D721Med (cell line): ENCODE measurements at regions not wholly inside any gene's neighbourhood (a gene's known extent, or its start where the extent isn't known, plus 50 kb on each side); places are given as distances from the start of the nearest gene placed in this dataset.
"Not testable (repeated sequence)": the region's sequence is repeated elsewhere in the genome, so short reads cannot be mapped to it uniquely, and the experiment has no call there.

Experiments used
- DNase-seq: peaks from one replicate; pipeline ENCODE4 v3.0.0; 2011; ENCODE audit warnings: low spot score; ENCODE audit not compliant: insufficient read length
- FAIRE-seq: peaks from 2 replicates; lab custom pipeline; 2011; peaks lifted over from hg19 to GRCh38; lab: Jason Lieb, UNC
- TF ChIP-seq, protein P1 (sequence below): IDR thresholded peaks from 2 replicates; pipeline ENCODE4 v1.5.1; 2012; ENCODE audit warnings: mild to moderate bottlenecking, control low read depth; ENCODE audit not compliant: insufficient read depth; ENCODE audit errors: missing control alignments

DNA sequence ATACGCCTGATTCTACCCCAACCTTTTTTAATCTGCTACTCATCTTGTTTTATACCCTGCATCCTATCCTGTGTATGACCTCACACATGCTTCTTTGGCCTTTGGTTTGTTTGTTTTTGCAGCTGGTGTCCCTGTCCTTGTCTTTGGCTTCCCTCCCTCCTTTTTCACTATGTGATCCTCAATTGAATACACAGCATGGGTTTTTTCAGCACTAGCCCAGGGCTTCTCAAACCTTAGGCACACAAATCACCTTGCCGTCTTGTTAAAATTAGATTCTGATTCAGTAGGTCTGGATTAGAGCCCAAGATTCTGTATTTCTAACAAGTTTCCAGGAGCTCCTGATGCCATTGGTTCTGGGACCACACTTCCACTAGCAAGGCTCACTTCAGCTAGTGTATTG lies 321.5 kb upstream of the MAN1A1 start:
- no peak for DNase-seq
- no peak for FAIRE-seq
- TF ChIP-seq, protein P1, sequence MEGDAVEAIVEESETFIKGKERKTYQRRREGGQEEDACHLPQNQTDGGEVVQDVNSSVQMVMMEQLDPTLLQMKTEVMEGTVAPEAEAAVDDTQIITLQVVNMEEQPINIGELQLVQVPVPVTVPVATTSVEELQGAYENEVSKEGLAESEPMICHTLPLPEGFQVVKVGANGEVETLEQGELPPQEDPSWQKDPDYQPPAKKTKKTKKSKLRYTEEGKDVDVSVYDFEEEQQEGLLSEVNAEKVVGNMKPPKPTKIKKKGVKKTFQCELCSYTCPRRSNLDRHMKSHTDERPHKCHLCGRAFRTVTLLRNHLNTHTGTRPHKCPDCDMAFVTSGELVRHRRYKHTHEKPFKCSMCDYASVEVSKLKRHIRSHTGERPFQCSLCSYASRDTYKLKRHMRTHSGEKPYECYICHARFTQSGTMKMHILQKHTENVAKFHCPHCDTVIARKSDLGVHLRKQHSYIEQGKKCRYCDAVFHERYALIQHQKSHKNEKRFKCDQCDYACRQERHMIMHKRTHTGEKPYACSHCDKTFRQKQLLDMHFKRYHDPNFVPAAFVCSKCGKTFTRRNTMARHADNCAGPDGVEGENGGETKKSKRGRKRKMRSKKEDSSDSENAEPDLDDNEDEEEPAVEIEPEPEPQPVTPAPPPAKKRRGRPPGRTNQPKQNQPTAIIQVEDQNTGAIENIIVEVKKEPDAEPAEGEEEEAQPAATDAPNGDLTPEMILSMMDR = no peak

DNA sequence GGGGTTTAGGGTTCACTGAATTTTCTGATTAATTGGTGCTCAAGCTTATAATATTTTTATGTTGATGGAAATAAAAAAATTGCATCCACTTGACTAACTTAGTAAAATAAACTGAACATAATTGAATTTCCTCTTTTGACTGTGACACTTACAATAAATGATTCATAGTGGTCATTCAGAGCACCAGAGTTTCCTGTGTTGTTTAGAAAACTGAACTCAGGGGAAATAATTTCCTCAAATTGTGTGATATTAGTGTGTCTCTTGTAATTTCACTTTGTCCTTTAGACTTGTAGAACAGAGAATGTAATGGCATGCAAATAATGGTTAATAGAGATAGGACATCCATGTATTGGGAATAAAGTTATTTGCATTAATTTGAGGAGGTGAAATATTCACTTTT lies 319.7 kb upstream of the MAN1A1 start:
- DNase-seq (no peak), FAIRE-seq (no peak)
- TF ChIP-seq, protein P1 = no peak

- FAIRE-seq, DNase-seq: not testable (repeated sequence)
These were observed 315.9 kb upstream of the MAN1A1 start for GRCh38 chr6:119665432-119665831.

DNA sequence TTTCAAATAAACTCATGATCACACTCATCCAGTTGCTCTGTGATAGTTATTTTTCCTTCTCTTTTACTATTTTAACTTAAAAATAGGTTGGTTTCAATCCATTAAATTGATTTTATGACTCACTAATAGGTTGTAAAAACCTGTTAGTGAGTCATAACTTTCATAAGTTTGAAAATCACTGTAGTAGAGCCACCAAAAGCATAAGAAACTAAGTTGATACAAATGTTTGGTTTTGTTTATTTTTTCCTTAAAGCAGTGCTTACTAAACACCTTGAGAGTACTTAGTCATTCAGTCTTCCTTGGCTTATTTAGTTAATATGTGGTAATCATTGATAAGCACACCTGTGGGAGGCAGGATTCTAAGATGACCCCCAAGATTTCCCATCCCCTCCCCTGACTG lies 312.1 kb upstream of the MAN1A1 start:
- TF ChIP-seq, protein P1 = no peak
- no peak for DNase-seq
- no peak for FAIRE-seq

DNA sequence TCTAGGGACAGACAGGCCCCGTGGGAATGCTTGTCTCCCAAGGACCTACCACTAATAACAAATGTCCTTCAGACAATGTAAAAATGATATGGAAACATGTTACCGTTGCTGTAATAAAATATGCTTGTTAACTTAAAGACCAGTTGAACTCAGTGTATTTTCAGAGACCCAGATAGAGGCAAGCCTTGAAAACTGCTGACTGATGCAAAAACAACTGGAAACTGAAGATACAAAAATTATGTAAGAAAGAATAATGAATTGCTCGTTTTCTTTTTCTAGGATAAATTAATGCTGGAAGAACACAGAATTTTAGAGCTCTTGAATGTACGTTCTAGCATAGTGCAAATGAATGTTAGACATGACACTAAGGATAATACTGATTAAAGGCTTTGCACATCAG lies 311.5 kb upstream of the MAN1A1 start:
- FAIRE-seq = no peak
- DNase-seq = no peak
- TF ChIP-seq, protein P1 = no peak

DNA sequence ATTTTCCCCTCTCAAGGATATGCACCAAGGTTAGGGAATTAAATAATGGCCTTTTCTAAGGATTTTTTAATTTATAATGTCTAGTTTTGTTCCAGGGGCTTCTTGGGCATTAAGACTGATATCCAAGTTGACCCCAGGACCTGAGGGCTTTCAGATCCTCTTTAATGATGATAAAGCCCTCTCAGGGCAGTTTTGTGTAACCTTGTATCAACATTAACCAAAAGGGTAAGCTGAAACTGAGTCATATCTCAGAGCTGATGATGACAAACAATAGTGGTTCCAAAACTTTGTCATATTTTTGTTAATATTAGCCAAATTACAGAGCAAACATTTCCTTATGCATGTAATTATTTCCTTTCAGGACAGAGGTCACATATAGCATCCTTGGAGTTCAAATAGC lies 309.4 kb upstream of the MAN1A1 start:
- no peak for FAIRE-seq
- no peak for DNase-seq
- TF ChIP-seq, protein P1 = no peak

DNA sequence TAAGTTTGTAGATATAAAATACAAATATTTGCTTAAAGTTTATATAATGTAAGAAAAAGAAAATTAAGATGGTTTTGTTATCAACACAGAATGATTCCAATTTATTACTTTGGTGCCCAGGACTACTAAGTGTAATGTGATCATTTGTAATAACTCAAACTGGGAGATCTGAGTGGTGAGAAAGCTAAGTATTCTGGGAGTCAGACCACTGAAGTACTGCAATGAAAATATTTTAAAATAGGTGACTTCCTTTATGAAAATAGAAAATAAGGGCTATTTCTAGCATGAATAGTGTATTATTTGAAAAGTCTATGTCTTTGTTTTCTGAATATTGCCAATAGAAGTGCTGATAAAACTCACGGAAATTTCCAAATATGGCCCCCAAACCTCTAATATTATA lies 305.6 kb upstream of the MAN1A1 start:
- TF ChIP-seq, protein P1 = no peak
- FAIRE-seq (no peak), DNase-seq (no peak)

- no peak for DNase-seq
- no peak for FAIRE-seq
- TF ChIP-seq, protein P1 = no peak
These were observed 303.8 kb upstream of the MAN1A1 start for GRCh38 chr6:119653329-119653728.
